GM19023 (cell line): ENCODE measurements at regions not wholly inside any gene's neighbourhood (a gene's known extent, or its start where the extent isn't known, plus 50 kb on each side); places are given as distances from the start of the nearest gene placed in this dataset.
"Not testable (repeated sequence)": the region's sequence is repeated elsewhere in the genome, so short reads cannot be mapped to it uniquely, and the experiment has no call there.

Experiments
- ATAC-seq: cut with Tn5 transposase; IDR thresholded peaks from one replicate; pipeline ENCODE4 v1.9.1; 2021; ENCODE audit warnings: mild to moderate bottlenecking, moderate library complexity; ENCODE audit not compliant: unreplicated experiment

- not testable (repeated sequence) for ATAC-seq
These were observed 136.3 kb upstream of the ZNF618 start for GRCh38 chr9:113739605-113740507.

GRCh38 chr9:113740508-113741500 is 135.3 kb upstream of the ZNF618 start:
- not testable (repeated sequence) for ATAC-seq

- no peak for ATAC-seq
These were observed 133.9 kb upstream of the ZNF618 start for GRCh38 chr9:113741886-113742854.

GRCh38 chr9:113742878-113743277 is 133.2 kb upstream of the ZNF618 start:
- no peak for ATAC-seq

- ATAC-seq = no peak
These were observed 129.6 kb upstream of the ZNF618 start for GRCh38 chr9:113746486-113746885.

GRCh38 chr9:113748135-113748534 is 128.0 kb upstream of the ZNF618 start:
- ATAC-seq = no peak

- ATAC-seq = no peak
These were observed 122.5 kb upstream of the ZNF618 start for GRCh38 chr9:113753398-113754119.

- no peak for ATAC-seq
These were observed 121.4 kb upstream of the ZNF618 start for GRCh38 chr9:113754739-113755138.

GRCh38 chr9:113755433-113755832 is 120.7 kb upstream of the ZNF618 start:
- no peak for ATAC-seq

- ATAC-seq = no peak
These were observed 119.5 kb upstream of the ZNF618 start for GRCh38 chr9:113756476-113757192.

- ATAC-seq = no peak
These were observed 112.7 kb upstream of the ZNF618 start for GRCh38 chr9:113763429-113763828.

- ATAC-seq = no peak
These were observed 111.5 kb upstream of the ZNF618 start for GRCh38 chr9:113764572-113764971.

GRCh38 chr9:113769412-113769811 is 106.7 kb upstream of the ZNF618 start:
- ATAC-seq = no peak

GRCh38 chr9:113770396-113770795 is 105.7 kb upstream of the ZNF618 start:
- ATAC-seq = no peak

GRCh38 chr9:113771199-113771598 is 104.9 kb upstream of the ZNF618 start:
- ATAC-seq = no peak

GRCh38 chr9:113772121-113772810 is 103.8 kb upstream of the ZNF618 start:
- ATAC-seq = no peak

- no peak for ATAC-seq
These were observed 101.1 kb upstream of the ZNF618 start for GRCh38 chr9:113774963-113775362.

- no peak for ATAC-seq
These were observed 100.4 kb upstream of the ZNF618 start for GRCh38 chr9:113775749-113776148.
